ENCODE measurements at regions not wholly inside any gene's neighbourhood (a gene's known extent, or its start where the extent isn't known, plus 50 kb on each side); places are given as distances from the start of the nearest gene placed in this dataset.

DNA sequence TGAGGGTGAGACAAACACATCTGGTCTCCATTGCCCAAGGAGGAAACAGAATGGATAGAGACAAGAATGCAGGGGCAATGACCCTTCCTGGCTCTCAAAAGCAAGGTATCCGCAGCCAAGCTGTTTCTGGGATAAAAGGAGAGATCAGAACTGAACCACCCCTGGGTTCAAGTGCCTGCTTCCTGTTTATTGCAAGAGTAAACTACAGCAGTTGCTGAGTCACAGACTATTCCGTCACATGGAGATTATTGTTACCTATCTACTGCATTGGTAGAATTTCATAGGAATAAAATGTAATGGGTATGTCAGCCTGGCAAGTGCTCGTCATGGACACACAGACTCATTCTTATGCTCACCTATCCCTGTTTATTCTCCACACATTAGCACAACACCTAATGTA lies 821.6 kb downstream of the GRID1 start:
- Histone ChIP-seq H3K4me3 (ENCODE audit: low read depth, low read length) (no peak overlapping the region), H3K27ac (ENCODE audit: extremely low read depth, low read depth, low read length) (no peak overlapping the region), H3K36me3 (ENCODE audit: control insufficient read depth in 2 of 2, insufficient read depth in 1 of 2, low read length in 2 of 2) (no peaks in the 10 kb centered on the region), H3K9me3 (ENCODE audit: control insufficient read depth, insufficient read depth, low read depth, low read length) (no peaks in the 10 kb centered on the region), H3K4me1 (ENCODE audit: control insufficient read depth, insufficient read depth, low read length) (no peaks in the 10 kb centered on the region)
- ChIA-PET POLR2A (no interaction called here), CTCF (no interaction called here)
- TF ChIP-seq ZFHX2 (tag by site-specific recombination; conservative IDR thresholded peaks at IDR 0.05) (no peak), ZNF544 (tag by site-specific recombination; IDR thresholded peaks at IDR 0.05) (no peak), ZNF670 (tag by site-specific recombination; IDR thresholded peaks at IDR 0.05; ENCODE audit: low read depth) (no peak), KLF1 (tag by site-specific recombination; IDR thresholded peaks at IDR 0.05) (no peak), ZNF776 (tag by site-specific recombination; IDR thresholded peaks at IDR 0.05; ENCODE audit: borderline replicate concordance) (no peak), ZNF174 (tag by site-specific recombination; IDR thresholded peaks at IDR 0.05) (no peak), ZNF266 (tag by site-specific recombination; IDR thresholded peaks at IDR 0.05; ENCODE audit: low read depth) (no peak), ZNF600 (tag by site-specific recombination; IDR thresholded peaks at IDR 0.05) (no peak), OVOL3 (tag by site-specific recombination; IDR thresholded peaks at IDR 0.05) (no peak), ZNF707 (tag by site-specific recombination; IDR thresholded peaks at IDR 0.05) (no peak), SP2 (tag by site-specific recombination; IDR thresholded peaks at IDR 0.05) (no peak), ZNF558 (tag by site-specific recombination; IDR thresholded peaks at IDR 0.05) (no peak), ZNF521 (tag by site-specific recombination; IDR thresholded peaks at IDR 0.05) (no peak)
- TF ChIP-seq, protein P1, sequence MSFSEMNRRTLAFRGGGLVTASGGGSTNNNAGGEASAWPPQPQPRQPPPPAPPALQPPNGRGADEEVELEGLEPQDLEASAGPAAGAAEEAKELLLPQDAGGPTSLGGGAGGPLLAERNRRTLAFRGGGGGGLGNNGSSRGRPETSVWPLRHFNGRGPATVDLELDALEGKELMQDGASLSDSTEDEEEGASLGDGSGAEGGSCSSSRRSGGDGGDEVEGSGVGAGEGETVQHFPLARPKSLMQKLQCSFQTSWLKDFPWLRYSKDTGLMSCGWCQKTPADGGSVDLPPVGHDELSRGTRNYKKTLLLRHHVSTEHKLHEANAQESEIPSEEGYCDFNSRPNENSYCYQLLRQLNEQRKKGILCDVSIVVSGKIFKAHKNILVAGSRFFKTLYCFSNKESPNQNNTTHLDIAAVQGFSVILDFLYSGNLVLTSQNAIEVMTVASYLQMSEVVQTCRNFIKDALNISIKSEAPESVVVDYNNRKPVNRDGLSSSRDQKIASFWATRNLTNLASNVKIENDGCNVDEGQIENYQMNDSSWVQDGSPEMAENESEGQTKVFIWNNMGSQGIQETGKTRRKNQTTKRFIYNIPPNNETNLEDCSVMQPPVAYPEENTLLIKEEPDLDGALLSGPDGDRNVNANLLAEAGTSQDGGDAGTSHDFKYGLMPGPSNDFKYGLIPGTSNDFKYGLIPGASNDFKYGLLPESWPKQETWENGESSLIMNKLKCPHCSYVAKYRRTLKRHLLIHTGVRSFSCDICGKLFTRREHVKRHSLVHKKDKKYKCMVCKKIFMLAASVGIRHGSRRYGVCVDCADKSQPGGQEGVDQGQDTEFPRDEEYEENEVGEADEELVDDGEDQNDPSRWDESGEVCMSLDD (tag by site-specific recombination; IDR thresholded peaks at IDR 0.05): no peak
- TF ChIP-seq, protein P2, sequence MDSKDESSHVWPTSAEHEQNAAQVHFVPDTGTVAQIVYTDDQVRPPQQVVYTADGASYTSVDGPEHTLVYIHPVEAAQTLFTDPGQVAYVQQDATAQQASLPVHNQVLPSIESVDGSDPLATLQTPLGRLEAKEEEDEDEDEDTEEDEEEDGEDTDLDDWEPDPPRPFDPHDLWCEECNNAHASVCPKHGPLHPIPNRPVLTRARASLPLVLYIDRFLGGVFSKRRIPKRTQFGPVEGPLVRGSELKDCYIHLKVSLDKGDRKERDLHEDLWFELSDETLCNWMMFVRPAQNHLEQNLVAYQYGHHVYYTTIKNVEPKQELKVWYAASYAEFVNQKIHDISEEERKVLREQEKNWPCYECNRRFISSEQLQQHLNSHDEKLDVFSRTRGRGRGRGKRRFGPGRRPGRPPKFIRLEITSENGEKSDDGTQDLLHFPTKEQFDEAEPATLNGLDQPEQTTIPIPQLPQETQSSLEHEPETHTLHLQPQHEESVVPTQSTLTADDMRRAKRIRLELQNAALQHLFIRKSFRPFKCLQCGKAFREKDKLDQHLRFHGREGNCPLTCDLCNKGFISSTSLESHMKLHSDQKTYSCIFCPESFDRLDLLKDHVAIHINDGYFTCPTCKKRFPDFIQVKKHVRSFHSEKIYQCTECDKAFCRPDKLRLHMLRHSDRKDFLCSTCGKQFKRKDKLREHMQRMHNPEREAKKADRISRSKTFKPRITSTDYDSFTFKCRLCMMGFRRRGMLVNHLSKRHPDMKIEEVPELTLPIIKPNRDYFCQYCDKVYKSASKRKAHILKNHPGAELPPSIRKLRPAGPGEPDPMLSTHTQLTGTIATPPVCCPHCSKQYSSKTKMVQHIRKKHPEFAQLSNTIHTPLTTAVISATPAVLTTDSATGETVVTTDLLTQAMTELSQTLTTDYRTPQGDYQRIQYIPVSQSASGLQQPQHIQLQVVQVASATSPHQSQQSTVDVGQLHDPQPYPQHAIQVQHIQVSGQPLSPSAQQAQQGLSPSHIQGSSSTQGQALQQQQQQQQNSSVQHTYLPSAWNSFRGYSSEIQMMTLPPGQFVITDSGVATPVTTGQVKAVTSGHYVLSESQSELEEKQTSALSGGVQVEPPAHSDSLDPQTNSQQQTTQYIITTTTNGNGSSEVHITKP (tag by site-specific recombination; IDR thresholded peaks at IDR 0.05): no peak

DNA sequence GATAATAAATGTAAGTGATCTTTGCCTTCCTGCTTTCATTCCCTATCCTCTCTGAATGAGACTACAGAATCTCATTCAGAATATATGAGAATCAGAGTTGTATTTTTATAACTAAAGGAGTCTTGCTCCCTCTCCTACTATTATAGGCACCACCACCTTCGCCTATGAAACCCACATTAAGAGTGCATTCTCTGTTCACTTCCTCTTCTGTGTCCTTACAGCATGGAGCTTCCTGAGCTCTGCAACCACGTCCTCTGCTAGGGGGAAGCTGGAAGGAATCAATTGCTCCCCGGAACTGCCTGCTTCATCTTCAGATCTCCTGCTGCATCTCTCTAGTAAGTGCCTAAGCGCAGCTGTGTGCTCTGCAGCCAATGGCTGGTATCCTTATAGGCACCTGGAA lies 820.7 kb downstream of the GRID1 start:
- Histone ChIP-seq H3K9me3 (ENCODE audit: control insufficient read depth, insufficient read depth, low read depth, low read length) (no peaks in the 10 kb centered on the region), H3K27ac (ENCODE audit: extremely low read depth, low read depth, low read length) (no peak overlapping the region), H3K36me3 (ENCODE audit: control insufficient read depth in 2 of 2, insufficient read depth in 1 of 2, low read length in 2 of 2) (no peaks in the 10 kb centered on the region), H3K4me1 (ENCODE audit: control insufficient read depth, insufficient read depth, low read length) (no peaks in the 10 kb centered on the region), H3K4me3 (ENCODE audit: low read depth, low read length) (no peak overlapping the region)
- POLR2A ChIA-PET: no interaction called here
- TF ChIP-seq ZNF24 (tag by site-specific recombination; IDR thresholded peaks at IDR 0.05) (no peak), ZNF169 (tag by site-specific recombination; IDR thresholded peaks at IDR 0.05) (no peak), ZNF677 (tag by site-specific recombination; IDR thresholded peaks at IDR 0.05) (no peak), ZNF394 (tag by site-specific recombination; IDR thresholded peaks at IDR 0.05; ENCODE audit: borderline replicate concordance) (no peak), ZNF707 (tag by site-specific recombination; IDR thresholded peaks at IDR 0.05) (no peak), KLF8 (tag by site-specific recombination; IDR thresholded peaks at IDR 0.05) (no peak), ZNF423 (tag by site-specific recombination; IDR thresholded peaks at IDR 0.05) (no peak), SETDB1 (IDR thresholded peaks at IDR 0.05; ENCODE audit: insufficient read length, low read length) (no peak), RBAK (tag by site-specific recombination; IDR thresholded peaks at IDR 0.05) (no peak), ZFP41 (tag by site-specific recombination; IDR thresholded peaks at IDR 0.05; ENCODE audit: borderline replicate concordance) (no peak), ZNF239 (tag by site-specific recombination; IDR thresholded peaks at IDR 0.05) (no peak), ZNF768 (tag by site-specific recombination; IDR thresholded peaks at IDR 0.05) (no peak)
- CTCF ChIA-PET: interaction anchor here (0.6 kb wide), 1 partner anchor 16 kb away, joined by 4 read pairs; no protein-coding TSS in a partner anchor
